Loucy (cell line): ENCODE measurements at regions not wholly inside any gene's neighbourhood (a gene's known extent, or its start where the extent isn't known, plus 50 kb on each side); places are given as distances from the start of the nearest gene placed in this dataset.

Source experiments
- H2AFZ ChIP-seq: fragments of 200-600 bp; sonication (generic); 2 replicates; pipeline ENCODE4 v1.6.0; 2016; ENCODE audit warnings: antibody characterized with exemption, mild to moderate bottlenecking, low read length, moderate library complexity
- H3F3A ChIP-seq: fragments of 200-600 bp; 2 replicates; pipeline ENCODE4 v1.6.0; 2016; ENCODE audit warnings: antibody characterized with exemption, low read depth, mild to moderate bottlenecking
- H3K27me3 ChIP-seq: fragments of 200-600 bp; sonication (generic); 2 replicates; pipeline ENCODE4 v1.6.1; 2014; ENCODE audit warnings: low read length, mild to moderate bottlenecking; ENCODE audit not compliant: insufficient read depth, poor library complexity, severe bottlenecking
- H3K36me3 ChIP-seq: fragments of 200-600 bp; sonication (generic); 2 replicates; pipeline ENCODE4 v1.6.1; 2016; ENCODE audit warnings: low read length; ENCODE audit not compliant: insufficient read depth
- H3K4me1 ChIP-seq: fragments of 200-600 bp; sonication (generic); 2 replicates; pipeline ENCODE4 v1.5.1; 2014; ENCODE audit warnings: low read length, mild to moderate bottlenecking; ENCODE audit not compliant: insufficient read depth, poor library complexity, severe bottlenecking
- H3K4me2 ChIP-seq: fragments of 200-600 bp; sonication (generic); 2 replicates; pipeline ENCODE4 v1.6.0; 2014; ENCODE audit warnings: antibody characterized with exemption, low read length, low read depth, mild to moderate bottlenecking; ENCODE audit not compliant: poor library complexity, severe bottlenecking
- H3K4me3 ChIP-seq: fragments of 200-600 bp; sonication (generic); 2 replicates; pipeline ENCODE4 v1.5.1; 2014; ENCODE audit warnings: low read length, mild to moderate bottlenecking, mixed read lengths; ENCODE audit not compliant: poor library complexity, severe bottlenecking
- H3K79me2 ChIP-seq: fragments of 200-600 bp; sonication (generic); 2 replicates; pipeline ENCODE4 v1.6.1; 2014; ENCODE audit warnings: low read length; ENCODE audit not compliant: insufficient read depth
- H3K9ac ChIP-seq: fragments of 200-600 bp; sonication (generic); 2 replicates; pipeline ENCODE4 v1.6.0; 2014; ENCODE audit warnings: mild to moderate bottlenecking, low read depth, low read length, moderate library complexity; ENCODE audit not compliant: poor library complexity, severe bottlenecking
- H3K9me2 ChIP-seq: fragments of 200-600 bp; sonication (generic); replicated peaks from 2 replicates; pipeline ENCODE4 v1.6.1; 2016; ENCODE audit warnings: low read depth, low read length, mixed read lengths
- H3K9me3 ChIP-seq: fragments of 200-600 bp; sonication (generic); 2 replicates; pipeline ENCODE4 v1.6.1; 2014; ENCODE audit warnings: mild to moderate bottlenecking, antibody characterized with exemption, low read length, low read depth; ENCODE audit not compliant: insufficient read depth
- H4K20me1 ChIP-seq: fragments of 200-600 bp; sonication (generic); 2 replicates; pipeline ENCODE4 v1.6.0; 2014; ENCODE audit warnings: antibody characterized with exemption, low read length, mild to moderate bottlenecking; ENCODE audit not compliant: insufficient read depth, poor library complexity, severe bottlenecking
- CTCF ChIP-seq: fragments of 200-600 bp; sonication (generic); conservative IDR thresholded peaks from 2 replicates; pipeline ENCODE4 v1.5.1; 2014; ENCODE audit warnings: mild to moderate bottlenecking, antibody characterized with exemption, low read length
- EZH2phosphoT487 ChIP-seq: fragments of 200-600 bp; IDR thresholded peaks from 2 replicates; pipeline ENCODE4 v1.6.1; 2018; ENCODE audit warnings: antibody characterized with exemption, mild to moderate bottlenecking, moderate library complexity, borderline replicate concordance

GRCh38 chr4:30525662-30526315 lies 194.4 kb upstream of the PCDH7 start:
- no peaks in the 10 kb centered on the region for H3K36me3 ChIP-seq
- no peak overlapping the region for H3K9ac ChIP-seq
- H3K4me3 ChIP-seq: no peak overlapping the region

GRCh38 chr4:30535255-30535654 lies 184.9 kb upstream of the PCDH7 start:
- H3K4me2 ChIP-seq: no peak overlapping the region
- H2AFZ ChIP-seq: no peak overlapping the region
- no peaks in the 10 kb centered on the region for H3K79me2 ChIP-seq
- H3K9me2 ChIP-seq: no peaks in the 10 kb centered on the region
- no peak overlapping the region for H3K9ac ChIP-seq
- no peaks in the 10 kb centered on the region for H3K36me3 ChIP-seq
- no peaks in the 10 kb centered on the region for H4K20me1 ChIP-seq
- H3K27me3 ChIP-seq: no peaks in the 10 kb centered on the region
- no peak for TF ChIP-seq CTCF
- TF ChIP-seq EZH2phosphoT487: no peak
- no peaks in the 10 kb centered on the region for H3K4me1 ChIP-seq
- H3K4me3 ChIP-seq: no peak overlapping the region
- H3F3A ChIP-seq: no peaks in the 10 kb centered on the region
- no peaks in the 10 kb centered on the region for H3K9me3 ChIP-seq

More at GRCh38 chr4:30525662-30526315, 194.4 kb upstream of the PCDH7 start:
- Histone ChIP-seq H4K20me1 (no peaks in the 10 kb centered on the region), H3F3A (no peaks in the 10 kb centered on the region), H3K27me3 (no peaks in the 10 kb centered on the region), H3K79me2 (no peaks in the 10 kb centered on the region), H2AFZ (no peak overlapping the region), H3K9me3 (no peaks in the 10 kb centered on the region), H3K4me2 (no peak overlapping the region), H3K9me2 (no peaks in the 10 kb centered on the region), H3K4me1 (no peaks in the 10 kb centered on the region)
- no peak for TF ChIP-seq EZH2phosphoT487
- no peak for TF ChIP-seq CTCF

DNA sequence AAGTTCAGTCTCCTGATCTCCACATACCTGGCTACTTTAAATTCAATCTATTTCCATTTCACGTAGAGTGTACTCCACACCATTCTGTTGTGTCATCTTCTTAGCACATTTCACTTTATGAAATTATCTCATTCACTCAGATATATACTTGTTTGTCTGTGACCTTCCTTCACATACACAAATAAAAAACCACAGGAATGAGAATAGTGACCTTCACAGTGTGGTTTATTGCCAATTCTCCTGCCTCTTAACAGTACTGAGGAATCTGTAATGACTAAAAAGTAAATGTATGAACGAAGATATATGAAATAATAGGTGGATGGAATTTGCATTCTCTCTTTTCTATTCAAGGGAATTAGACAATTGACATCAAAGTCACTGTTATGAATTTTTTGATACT lies 183.9 kb upstream of the PCDH7 start:
- H4K20me1 ChIP-seq: no peaks in the 10 kb centered on the region
- no peaks in the 10 kb centered on the region for H3K79me2 ChIP-seq
- no peaks in the 10 kb centered on the region for H3K36me3 ChIP-seq
- no peaks in the 10 kb centered on the region for H3K27me3 ChIP-seq
- no peaks in the 10 kb centered on the region for H3F3A ChIP-seq
- H3K4me1 ChIP-seq: no peaks in the 10 kb centered on the region
- H3K4me3 ChIP-seq: no peak overlapping the region
- H3K9me3 ChIP-seq: no peaks in the 10 kb centered on the region
- no peak overlapping the region for H3K4me2 ChIP-seq
- no peak overlapping the region for H3K9ac ChIP-seq
- TF ChIP-seq CTCF (no peak), EZH2phosphoT487 (no peak)
- H3K9me2 ChIP-seq: no peaks in the 10 kb centered on the region
- no peak overlapping the region for H2AFZ ChIP-seq
